ENCODE measurements at regions not wholly inside any gene's neighbourhood (a gene's known extent, or its start where the extent isn't known, plus 50 kb on each side); places are given as distances from the start of the nearest gene placed in this dataset.
"Not testable (repeated sequence)": the region's sequence is repeated elsewhere in the genome, so short reads cannot be mapped to it uniquely, and the experiment has no call there.

- DNase-seq: not testable (repeated sequence)
These were observed 63.0 kb upstream of the MAP9 start for GRCh38 chr4:155439760-155440159.

DNA sequence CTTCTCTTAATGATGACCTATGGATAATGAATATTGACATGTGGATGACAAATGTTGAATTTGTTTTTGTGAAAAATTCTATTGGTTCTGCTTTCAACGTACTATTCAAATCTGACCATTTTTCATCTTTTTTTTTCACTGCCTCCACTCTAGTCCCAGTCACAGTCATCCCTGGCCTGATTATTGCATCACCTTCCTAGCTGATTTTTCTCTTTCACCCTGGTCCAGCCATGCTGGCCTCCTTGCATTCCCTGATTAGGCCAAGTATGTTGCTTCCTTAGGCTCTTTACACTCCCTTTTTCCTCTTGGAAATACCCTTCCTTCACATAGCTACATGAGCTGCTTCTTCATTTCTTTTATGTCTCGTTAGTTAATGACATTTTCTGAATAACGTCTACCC is 58.1 kb upstream of the MAP9 start:
- no peak for DNase-seq

DNA sequence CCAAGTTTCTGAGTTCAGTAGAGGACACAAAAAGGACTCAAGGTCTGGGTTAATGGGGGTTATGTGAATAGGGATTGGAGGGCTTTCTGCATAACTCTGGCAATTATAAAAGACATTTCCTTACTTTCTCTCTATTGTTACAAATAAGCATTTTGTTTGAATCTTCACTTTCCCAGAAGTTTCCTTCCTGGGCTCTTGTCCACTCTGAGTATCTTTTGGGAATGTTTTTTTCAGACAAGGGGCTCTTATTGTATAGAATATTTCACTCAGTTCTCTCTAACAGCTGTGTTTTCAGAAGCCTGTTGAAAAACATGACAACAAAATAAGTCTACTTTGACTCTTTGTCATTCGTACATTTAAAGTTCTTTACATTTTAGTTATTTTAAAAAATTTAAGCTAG is 57.6 kb upstream of the MAP9 start:
- no peak for DNase-seq

GRCh38 chr4:155433636-155434360 is 57.0 kb upstream of the MAP9 start:
- no peak for DNase-seq

GRCh38 chr4:155430895-155431795 is 54.4 kb upstream of the MAP9 start:
- DNase-seq: no peak

- no peak for DNase-seq
These were observed 51.4 kb upstream of the MAP9 start for GRCh38 chr4:155428128-155428527.

- DNase-seq: no peak
These were observed 50.2 kb upstream of the MAP9 start for GRCh38 chr4:155426953-155427352.
